ENCODE measurements at regions not wholly inside any gene's neighbourhood (a gene's known extent, or its start where the extent isn't known, plus 50 kb on each side); places are given as distances from the start of the nearest gene placed in this dataset.

DNA sequence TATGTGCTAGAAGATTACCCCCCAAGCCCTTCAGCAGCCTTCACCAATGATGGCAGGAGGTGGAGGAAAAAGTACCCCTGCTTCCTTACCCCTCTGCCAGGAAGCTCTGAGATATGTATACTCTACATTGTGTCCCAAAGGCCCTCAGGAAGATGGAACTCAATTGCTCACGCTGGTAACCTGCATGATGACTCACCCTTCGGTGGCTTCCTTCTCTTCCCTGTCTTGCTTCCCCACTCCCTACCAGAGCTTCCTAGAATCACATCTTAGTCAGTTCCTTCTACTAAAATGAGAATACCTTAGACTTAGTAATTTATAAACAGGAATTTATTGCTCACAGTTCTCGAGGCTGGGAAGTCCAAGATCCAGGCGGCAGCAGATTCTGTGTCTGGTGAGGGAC lies 405.6 kb downstream of the TYW1 start:
- intact Hi-C loops (cut with DNase I): no loop called here
- no peak for ATAC-seq (ENCODE audit: poor library complexity)

DNA sequence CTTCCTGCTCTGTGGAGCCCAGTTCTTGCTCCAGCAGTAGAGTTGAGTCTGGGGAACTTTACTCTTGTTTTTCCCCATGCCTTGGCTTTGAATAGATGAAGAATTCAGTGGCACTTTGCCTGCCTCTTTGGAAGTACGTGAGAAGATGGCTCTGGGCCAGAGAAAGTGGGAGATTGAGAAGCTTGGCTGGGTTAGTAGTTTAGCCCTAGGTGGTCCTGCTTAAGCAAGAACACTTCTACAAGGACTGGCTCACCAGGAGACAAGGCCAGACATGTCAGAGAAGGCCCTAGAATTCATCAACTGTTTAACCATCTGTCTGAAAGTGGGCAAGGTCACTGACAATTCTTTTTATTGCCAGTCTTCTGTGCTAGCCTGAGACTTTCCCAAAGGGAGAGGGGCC lies 410.3 kb downstream of the TYW1 start:
- intact Hi-C loops (cut with DNase I): no loop called here
- no peak for ATAC-seq (ENCODE audit: poor library complexity)
- no peak for DNase-seq

More for the DNA sequence above, 405.6 kb downstream of the TYW1 start:
- no peak for DNase-seq

DNA sequence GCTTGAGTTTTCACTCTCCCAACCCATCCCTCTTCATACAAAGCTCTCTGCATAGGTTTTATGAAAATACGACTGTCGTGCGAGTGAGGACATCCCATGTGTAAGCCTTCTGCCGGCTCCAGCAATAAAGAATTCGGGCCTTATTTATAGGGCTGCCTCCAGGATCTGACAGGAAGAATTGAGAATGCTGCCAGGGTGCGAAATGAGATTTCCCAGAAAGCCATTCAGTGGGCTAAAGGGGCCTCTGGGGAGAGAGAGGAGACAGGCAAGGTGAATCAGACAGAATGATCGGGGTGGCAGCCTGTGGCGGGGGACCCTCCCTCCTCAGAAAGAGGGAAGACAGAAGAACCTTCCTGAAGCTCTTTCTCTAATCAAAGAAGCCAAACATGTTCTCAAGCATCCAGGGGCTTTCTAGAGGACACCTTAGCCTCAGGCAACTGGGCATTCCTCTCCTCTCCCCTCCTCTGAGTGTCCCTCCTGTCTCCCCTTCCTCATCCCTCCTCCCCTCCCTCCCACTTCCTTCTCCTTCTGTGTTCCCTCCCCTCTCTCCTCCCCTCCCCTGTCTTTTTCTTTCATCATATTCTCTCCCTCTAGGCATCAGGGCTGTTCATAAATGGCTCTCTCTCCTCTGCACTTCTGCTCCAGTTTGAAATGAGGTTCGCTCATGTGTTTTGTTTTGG lies 410.9 kb downstream of the TYW1 start:
- ATAC-seq (ENCODE audit: poor library complexity) (no peak), DNase-seq (no peak)
- intact Hi-C loops (cut with DNase I): no loop called here

DNA sequence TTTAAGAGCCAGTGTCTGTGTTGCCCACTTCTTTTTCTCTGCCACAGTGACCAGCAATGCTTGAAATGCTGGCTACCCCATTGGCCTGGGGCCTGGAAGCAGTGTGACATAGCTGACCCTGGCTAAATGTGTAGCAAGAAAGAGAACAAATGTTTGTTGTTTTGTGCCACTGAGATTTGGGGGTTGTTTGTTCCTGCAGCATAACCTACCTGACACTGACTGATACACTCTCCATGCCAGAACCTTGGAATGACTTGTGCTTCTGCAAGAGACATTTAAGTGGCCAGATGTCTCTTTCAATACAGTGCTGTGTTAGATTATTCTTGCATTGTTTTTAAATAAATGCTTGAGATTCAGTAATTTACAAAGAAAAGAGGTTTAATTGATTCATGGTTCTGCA lies 411.5 kb downstream of the TYW1 start:
- ATAC-seq (ENCODE audit: poor library complexity) (no peak), DNase-seq (no peak)
- intact Hi-C loops (cut with DNase I): no loop called here

DNA sequence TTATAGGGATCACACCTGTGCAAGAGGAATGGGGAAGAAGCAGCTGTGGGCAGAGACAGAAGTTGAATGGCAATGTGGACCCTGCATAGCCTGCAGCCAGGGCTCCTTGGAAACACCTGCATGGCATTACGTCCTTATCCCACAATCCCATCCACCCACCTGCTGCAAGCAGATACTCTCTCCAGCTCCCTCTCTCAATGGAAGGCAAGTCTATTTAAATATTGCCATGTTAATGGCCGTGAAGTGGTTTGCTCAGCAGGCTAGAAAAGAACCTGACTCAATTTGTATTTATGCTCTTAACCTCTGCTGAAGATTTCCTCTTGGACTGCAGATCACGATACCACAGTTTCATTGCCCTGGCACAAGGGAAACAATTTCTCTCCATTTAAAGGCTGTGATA lies 417.0 kb downstream of the TYW1 start:
- DNase-seq (no peak), ATAC-seq (ENCODE audit: poor library complexity) (no peak)
- intact Hi-C loops (cut with DNase I): no loop called here

DNA sequence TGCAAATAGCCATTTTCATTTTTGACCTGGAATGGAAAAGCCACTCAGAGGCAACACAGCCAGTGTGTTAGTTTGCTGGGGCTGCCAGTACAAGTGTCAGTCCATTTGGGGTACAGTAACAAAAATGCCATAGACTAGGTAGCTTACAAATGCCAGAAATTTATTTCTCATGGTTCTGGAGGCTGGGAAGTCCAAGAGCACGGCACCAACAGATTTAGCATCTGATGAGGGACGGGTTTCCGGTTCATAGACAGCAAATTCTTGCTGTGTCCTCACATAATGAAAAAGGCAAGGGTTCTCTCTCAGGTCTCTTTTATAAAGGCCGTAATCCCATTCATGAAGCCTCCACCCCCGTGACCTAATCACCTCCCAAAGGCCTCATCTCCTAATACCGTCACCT lies 418.2 kb downstream of the TYW1 start:
- DNase-seq (no peak), ATAC-seq (ENCODE audit: poor library complexity) (no peak)
- intact Hi-C loops (cut with DNase I): no loop called here

DNA sequence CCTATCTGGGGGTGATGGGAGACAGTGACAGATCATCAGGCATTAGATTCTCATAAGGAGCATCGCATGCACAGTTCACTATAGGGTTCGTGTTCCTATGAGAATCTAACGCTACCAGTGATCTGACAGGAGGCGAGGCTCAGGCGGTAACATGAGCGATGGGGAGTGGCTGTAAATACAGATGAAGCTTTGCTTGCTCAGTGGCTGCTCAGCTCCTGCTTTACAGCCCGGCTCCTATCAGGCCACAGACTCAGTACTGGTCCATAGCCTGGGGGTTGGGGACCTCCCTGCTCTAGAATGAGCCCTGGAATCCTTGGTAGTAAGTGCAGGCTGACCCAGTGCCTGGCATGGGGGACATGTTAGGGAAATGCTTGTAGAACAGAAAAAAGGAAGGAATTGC lies 426.0 kb downstream of the TYW1 start:
- ATAC-seq (ENCODE audit: poor library complexity): no peak
- DNase-seq: no peak
- intact Hi-C loops (cut with DNase I): no loop called here

DNA sequence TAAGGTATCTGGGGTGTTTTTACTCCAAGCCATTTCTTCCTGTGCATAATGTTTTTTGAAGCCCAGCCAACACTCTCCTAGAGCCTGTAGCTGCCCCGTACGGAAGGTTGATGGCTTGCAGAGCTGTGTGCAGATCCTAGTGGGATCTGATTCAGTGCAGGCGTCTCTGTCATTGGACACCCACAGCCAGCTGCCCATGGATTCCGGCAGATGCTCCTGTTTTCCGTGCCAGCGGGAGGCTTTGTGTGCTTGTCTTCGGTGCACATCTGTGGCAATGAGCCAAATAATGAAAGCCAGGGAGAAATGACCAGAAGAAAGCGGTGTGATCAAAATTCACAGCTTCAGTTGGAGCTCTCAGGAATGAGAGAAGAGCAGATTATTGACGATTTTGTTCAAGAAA lies 426.4 kb downstream of the TYW1 start:
- intact Hi-C loops (cut with DNase I): no loop called here
- no peak for ATAC-seq (ENCODE audit: poor library complexity)
- no peak for DNase-seq

DNA sequence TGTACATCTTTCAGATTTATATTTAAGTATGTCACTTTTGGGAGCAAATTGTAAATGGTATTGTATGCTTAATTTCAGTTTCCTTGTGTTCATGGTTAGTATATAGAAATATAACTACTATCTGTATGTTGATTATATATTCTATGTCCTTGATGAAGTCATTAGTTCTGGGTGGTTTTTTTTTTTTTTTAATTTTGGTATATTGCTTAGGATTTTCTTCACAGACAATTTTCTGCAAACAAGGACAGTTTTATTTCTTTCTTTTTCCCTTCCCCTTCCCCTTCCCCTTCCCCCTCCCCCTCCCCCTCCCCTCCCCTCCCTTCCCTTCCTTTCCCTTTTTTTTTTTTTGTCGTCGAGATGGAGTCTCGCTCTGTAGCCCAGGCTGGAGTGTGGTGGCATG lies 430.0 kb downstream of the TYW1 start:
- DNase-seq: no peak
- ATAC-seq (ENCODE audit: poor library complexity): no peak
- intact Hi-C loops (cut with DNase I): no loop called here

DNA sequence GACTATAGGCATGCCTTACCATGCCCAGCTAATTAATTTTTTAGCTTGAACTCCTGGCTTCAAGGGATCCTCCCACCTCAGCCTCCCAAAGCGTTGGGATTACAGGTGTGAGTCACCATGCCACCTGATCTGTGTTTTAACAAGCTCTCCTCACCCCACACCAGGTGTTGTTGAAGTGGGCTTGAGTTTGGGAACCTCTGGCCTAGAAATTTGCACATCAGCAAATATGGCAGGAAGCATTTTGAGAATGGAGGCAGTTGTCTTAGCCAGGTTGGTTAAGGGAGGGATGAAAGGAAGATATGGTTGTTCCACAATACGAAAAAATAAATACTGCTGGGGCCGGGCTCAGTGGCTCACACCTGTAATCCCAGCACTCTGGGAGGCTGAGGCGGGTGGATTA lies 433.1 kb downstream of the TYW1 start:
- no peak for ATAC-seq (ENCODE audit: poor library complexity)
- DNase-seq: no peak
- intact Hi-C loops (cut with DNase I): no loop called here

DNA sequence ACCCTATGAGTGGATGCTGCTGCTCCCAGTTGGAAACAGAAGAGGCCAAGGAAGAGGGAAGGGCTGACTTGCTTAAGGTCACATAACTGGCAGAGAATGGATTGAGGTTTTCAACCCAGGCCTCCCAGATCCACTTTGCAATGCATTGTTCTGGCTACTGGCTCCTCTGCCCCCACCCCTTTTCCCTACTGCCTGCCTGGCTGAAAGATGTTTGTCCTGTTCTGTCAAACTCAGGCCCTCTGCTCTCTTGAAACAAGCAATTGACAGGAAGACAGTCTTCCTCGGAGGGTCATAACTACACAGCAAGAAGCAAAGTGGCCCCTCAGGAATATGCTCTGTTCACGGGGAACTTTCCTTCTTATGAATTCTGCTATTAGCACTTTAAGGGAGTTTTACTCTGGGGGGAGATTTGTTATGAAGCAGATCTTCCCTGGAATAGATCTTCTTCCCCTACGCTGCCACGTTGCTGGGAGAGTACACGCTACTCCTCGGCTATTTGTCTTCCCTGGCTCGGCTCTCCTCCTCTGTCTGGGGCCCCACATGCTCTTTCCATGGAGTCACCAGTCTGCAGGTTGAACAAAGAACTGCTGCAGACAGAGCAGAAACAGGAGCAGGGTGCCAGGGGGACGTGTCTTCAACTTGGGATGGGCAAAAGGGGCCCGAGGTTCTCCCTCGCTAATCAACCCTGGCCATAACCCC lies 436.1 kb downstream of the TYW1 start:
- DNase-seq (no peak), ATAC-seq (ENCODE audit: poor library complexity) (no peak)
- intact Hi-C loops (cut with DNase I): no loop called here

DNA sequence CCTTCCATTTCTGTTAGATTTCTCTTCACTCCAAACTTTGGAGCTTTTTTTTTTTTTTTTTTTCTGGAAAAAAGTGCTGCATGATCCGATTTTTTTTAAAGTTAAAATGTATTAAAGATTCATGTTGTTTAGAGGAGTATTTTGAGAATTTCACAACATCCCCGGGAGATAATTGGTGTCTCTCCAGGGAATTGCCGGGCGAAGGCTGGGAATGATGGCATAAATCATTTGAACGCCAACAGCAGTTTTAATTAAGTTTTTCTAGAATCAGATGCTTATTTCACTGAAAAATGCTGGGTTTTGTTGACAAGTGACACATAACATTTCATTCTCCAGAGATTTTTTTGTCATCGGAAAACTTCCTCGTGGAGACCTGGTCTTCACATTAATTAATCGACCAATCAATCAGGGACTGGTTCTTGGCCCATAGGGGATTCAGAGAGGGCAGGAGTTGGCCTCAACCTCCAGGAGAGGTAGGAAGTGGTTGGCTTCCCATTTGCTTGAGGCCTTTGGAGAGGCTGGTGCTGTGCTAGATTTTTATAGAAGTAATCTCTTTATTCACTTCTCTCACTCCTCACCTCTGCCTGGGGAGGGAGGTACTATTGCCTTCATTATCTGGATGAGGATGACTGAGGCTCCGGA lies 439.4 kb downstream of the TYW1 start:
- intact Hi-C loops (cut with DNase I): no loop called here
- DNase-seq: no peak
- ATAC-seq (ENCODE audit: poor library complexity): no peak

DNA sequence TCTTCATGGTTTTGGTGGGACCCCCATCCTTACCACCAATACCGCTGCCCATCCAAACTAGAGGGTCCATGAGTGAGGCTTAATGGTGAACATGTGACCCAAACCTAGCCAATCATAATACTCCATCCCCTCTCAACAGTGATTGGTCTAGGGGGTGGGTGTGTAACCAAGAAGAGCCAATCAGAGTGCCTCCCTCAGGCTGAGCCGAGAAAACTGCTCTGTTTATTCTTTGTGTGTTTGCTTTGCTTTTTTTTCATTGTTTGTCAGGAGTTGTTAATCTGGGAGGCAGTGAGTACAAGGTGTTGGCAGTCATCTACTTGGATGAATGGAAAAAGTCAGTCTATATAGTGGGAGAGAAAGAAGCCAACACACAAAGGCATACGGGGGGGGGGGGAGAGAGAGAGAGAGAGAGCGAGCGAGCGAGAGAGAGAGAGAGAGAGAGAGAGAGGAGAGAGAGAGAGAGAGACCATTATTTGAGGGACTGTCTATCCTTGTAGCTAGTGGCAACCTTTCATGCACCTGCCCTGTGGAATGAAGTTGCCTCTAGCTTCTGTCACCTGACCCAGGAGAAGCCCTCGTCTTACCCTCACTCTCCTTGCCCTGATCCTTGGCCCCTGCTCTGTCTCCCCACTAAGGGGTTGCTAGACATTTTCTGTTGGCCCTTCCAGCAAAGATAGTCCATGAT lies 441.7 kb downstream of the TYW1 start:
- ATAC-seq (ENCODE audit: poor library complexity): no peak
- no peak for DNase-seq
- intact Hi-C loops (cut with DNase I): no loop called here

DNA sequence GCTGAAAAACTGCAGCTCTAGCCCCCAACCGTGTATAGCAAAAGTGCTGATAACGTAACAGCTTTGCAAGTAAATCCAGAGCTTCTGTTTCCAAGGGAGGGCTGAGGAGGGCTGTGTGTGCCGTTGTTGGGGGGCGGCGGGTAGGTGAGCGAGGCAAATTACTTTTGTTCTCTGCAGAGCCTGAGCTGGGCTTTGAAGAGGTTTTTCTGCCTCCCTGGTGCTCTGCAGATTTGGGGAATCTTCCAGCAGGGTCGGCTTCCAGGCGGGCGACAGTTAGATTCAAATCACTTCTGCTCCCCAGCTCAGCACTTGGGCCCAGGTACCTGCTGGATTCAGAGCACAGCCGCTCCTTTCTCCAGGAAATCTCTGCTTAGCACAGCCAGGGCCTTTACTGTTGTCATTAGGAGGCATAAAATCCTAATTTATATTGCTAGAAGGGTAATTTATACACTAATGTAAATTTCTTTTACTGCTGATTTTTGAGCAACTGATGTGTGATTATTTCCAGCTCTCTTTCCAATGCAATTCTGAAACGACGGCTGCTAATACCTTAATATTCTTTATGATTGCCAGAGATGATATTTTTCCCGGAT lies 442.4 kb downstream of the TYW1 start:
- DNase-seq (no peak), ATAC-seq (ENCODE audit: poor library complexity) (no peak)
- intact Hi-C loops (cut with DNase I): no loop called here

DNA sequence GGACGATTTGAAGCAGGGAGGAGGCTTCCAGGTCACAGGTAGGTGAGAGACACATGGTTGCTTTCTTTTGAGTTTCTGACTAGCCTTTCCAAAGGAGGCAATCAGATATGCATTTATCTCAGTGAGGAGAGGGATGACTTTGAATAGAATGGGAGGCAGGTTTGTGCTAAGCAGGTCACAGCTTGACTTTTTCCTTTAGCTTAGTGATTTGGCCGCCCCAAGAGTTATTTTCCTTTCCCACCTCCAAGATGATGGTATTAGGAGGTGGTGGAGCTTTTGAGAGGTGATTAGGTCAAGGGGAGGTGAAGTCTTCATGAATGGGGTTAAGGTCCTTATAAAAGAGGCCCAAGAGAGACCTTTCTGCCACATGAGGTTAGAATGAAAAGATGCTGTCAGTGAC lies 443.7 kb downstream of the TYW1 start:
- intact Hi-C loops (cut with DNase I): no loop called here
- ATAC-seq (ENCODE audit: poor library complexity): no peak

DNA sequence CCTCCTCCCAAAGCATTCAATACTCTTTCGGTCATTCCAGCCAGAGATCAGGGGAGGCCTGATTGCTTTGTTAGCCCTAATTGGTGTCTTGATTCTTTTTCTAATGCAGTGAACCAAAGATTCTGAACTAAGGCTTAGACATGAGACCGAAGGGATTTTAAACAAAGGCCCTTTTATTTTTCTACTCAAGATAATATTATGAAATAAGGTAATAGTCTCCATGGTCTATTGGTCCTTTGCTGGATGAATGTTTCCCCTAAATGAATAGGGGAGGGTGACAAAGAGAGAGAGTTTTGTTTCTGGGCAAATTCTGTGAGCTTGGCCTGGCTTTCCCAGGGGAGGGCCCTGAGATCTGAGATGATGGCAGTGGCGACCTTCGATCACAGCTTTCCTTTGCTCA lies 449.1 kb downstream of the TYW1 start:
- intact Hi-C loops (cut with DNase I): no loop called here
- no peak for DNase-seq
- ATAC-seq (ENCODE audit: poor library complexity): no peak

More for the DNA sequence above, 443.7 kb downstream of the TYW1 start:
- no peak for DNase-seq

DNA sequence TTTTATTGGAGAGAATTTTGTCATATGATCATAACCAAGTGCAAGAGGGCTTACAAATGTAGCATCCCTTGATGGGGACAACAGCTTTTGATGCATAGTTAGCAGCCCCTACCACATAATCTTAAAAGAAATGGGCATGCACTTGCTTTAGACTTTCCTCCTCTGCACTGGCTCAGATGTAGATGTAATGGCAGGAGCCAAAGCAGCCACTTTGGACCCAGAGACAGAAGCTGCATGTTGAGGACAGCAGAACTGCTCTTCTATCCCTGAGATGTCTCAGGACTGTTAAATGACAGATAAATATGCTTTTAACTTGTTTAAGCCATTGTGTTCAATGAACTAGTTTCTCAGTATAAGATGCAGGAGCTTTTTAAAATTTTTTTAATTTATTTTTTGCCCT lies 450.7 kb downstream of the TYW1 start:
- intact Hi-C loops (cut with DNase I): no loop called here
- DNase-seq (no peak), ATAC-seq (ENCODE audit: poor library complexity) (no peak)

DNA sequence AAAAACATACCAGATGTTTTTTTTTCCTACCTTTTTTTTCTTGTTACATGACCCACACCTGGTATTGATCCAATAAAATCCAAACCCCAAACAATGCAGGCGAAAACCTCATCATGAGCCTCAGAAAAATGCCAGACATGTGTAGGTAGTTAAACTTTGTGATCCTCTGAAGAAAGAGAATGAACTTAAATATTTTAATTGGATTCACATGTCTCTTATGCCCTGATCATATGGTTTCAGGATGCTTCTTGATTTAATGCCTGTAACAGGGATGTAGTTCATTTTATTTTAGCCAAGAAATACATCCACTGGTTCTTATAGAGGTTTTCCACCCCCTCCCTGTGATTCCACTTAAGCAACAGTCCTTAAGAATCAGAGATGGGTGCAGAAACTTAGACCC lies 451.6 kb downstream of the TYW1 start:
- DNase-seq: no peak
- intact Hi-C loops (cut with DNase I): no loop called here
- ATAC-seq (ENCODE audit: poor library complexity): no peak

DNA sequence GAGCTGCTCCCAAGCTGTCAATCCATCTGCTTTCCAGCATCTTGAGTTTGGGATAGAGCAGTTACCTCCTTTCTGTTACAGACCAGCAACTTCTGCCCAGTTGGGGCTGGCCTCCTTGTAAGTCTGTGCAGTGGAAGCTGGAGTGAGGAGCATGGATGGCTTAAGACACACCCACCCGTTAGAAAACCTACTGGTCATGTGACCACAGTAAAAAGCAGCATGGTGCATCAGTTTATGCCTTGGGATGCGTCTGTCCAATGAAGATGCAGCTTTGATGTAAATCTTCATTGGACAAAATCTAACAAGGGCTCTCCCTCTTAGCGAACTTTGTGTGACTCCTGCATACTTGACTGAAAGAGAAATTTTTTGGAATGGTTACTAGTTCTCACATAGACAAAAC lies 453.5 kb downstream of the TYW1 start:
- ATAC-seq (ENCODE audit: poor library complexity): no peak
- DNase-seq: no peak
- intact Hi-C loops (cut with DNase I): no loop called here

Measured in Right ventricle myocardium superior (tissue), 1 donor.